DOHH2 (cell line): ENCODE measurements at regions not wholly inside any gene's neighbourhood (a gene's known extent, or its start where the extent isn't known, plus 50 kb on each side); places are given as distances from the start of the nearest gene placed in this dataset.

ENCODE experiments used
- H3F3A ChIP-seq: fragments of 200-600 bp; sonication (generic), shearing (Covaris generic); 2 replicates; pipeline ENCODE4 v1.6.0; 2016; ENCODE audit warnings: antibody characterized with exemption, mild to moderate bottlenecking; ENCODE audit not compliant: control insufficient read depth, insufficient read depth
- H3K27ac ChIP-seq: fragments of 200-600 bp; sonication (generic); 2 replicates; pipeline ENCODE4 v1.5.1; 2014; ENCODE audit warnings: low read depth, mild to moderate bottlenecking, low read length, moderate library complexity
- H3K27me3 ChIP-seq: fragments of 200-600 bp; sonication (generic); 2 replicates; pipeline ENCODE4 v1.6.1; 2014; ENCODE audit warnings: mild to moderate bottlenecking, low read length, mixed read lengths; ENCODE audit not compliant: control insufficient read depth
- H3K36me3 ChIP-seq: fragments of 200-600 bp; sonication (generic); 2 replicates; pipeline ENCODE4 v1.6.1; 2014; ENCODE audit warnings: mild to moderate bottlenecking, low read length, moderate library complexity, mixed read lengths; ENCODE audit not compliant: control insufficient read depth
- H3K4me1 ChIP-seq: fragments of 200-600 bp; sonication (generic); 2 replicates; pipeline ENCODE4 v1.6.1; 2014; ENCODE audit warnings: mild to moderate bottlenecking, low read length, mixed read lengths; ENCODE audit not compliant: control insufficient read depth
- H3K4me2 ChIP-seq: fragments of 200-600 bp; sonication (generic); 2 replicates; pipeline ENCODE4 v1.6.0; 2014; ENCODE audit warnings: mild to moderate bottlenecking, low read length, moderate library complexity
- H3K4me3 ChIP-seq: fragments of 200-600 bp; sonication (generic); 2 replicates; pipeline ENCODE4 v1.5.1; 2014; ENCODE audit warnings: mild to moderate bottlenecking, low read length, mixed read lengths
- H3K79me2 ChIP-seq: fragments of 200-600 bp; sonication (generic); 2 replicates; pipeline ENCODE4 v1.6.1; 2014; ENCODE audit warnings: mild to moderate bottlenecking, low read length, mixed read lengths; ENCODE audit not compliant: control insufficient read depth
- H3K9me2 ChIP-seq: fragments of 200-600 bp; sonication (generic); replicated peaks from 2 replicates; pipeline ENCODE4 v1.6.1; 2014; ENCODE audit warnings: mild to moderate bottlenecking, low read length, mixed read lengths; ENCODE audit not compliant: control insufficient read depth
- H3K9me3 ChIP-seq: fragments of 200-600 bp; sonication (generic); 2 replicates; pipeline ENCODE4 v1.6.1; 2014; ENCODE audit warnings: antibody characterized with exemption, low read length, mixed read lengths; ENCODE audit not compliant: control insufficient read depth, insufficient read depth
- H4K20me1 ChIP-seq: fragments of 200-600 bp; sonication (generic); 2 replicates; pipeline ENCODE4 v1.6.0; 2014; ENCODE audit warnings: low read depth, mild to moderate bottlenecking, antibody characterized with exemption, low read length, moderate library complexity; ENCODE audit not compliant: control insufficient read depth, insufficient read depth
- EZH2phosphoT487 ChIP-seq: fragments of 200-600 bp; sonication (generic); IDR thresholded peaks from 2 replicates; pipeline ENCODE4 v1.6.1; 2017; ENCODE audit warnings: borderline replicate concordance, mild to moderate bottlenecking, antibody characterized with exemption, low read length, moderate library complexity, mixed read lengths
- TF ChIP-seq, protein P1 (sequence below): fragments of 200-600 bp; sonication (generic); IDR thresholded peaks from one replicate; pipeline ENCODE4 v1.5.1; 2014; ENCODE audit warnings: antibody characterized with exemption, mild to moderate bottlenecking, low read depth, low read length; ENCODE audit not compliant: poor library complexity, severe bottlenecking

DNA sequence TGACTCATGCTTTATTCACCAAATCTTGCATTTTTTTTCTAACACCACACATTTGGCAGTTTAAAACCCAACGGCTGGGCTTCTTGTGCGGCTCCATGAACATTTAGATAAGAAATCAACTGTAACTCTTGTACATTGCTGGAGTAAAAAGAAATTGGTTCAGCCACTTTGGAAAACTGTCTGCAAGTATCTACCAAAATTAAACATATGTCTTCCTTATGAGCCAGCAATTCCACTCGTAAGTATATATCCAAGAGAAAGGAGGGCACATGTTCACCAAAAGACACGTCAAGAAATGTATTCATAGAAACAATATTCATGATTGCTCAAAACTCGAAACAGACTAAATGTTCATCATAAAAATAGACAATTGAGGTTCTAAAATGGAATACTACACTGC is 291.9 kb upstream of the POU1F1 start:
- H3K27me3 ChIP-seq, result no peaks in the 10 kb centered on the region
- no peaks in the 10 kb centered on the region for H3K9me3 ChIP-seq
- no peak overlapping the region for H3K4me3 ChIP-seq
- H3F3A ChIP-seq, result no peaks in the 10 kb centered on the region
- H4K20me1 ChIP-seq, result no peaks in the 10 kb centered on the region
- TF ChIP-seq, protein P1, sequence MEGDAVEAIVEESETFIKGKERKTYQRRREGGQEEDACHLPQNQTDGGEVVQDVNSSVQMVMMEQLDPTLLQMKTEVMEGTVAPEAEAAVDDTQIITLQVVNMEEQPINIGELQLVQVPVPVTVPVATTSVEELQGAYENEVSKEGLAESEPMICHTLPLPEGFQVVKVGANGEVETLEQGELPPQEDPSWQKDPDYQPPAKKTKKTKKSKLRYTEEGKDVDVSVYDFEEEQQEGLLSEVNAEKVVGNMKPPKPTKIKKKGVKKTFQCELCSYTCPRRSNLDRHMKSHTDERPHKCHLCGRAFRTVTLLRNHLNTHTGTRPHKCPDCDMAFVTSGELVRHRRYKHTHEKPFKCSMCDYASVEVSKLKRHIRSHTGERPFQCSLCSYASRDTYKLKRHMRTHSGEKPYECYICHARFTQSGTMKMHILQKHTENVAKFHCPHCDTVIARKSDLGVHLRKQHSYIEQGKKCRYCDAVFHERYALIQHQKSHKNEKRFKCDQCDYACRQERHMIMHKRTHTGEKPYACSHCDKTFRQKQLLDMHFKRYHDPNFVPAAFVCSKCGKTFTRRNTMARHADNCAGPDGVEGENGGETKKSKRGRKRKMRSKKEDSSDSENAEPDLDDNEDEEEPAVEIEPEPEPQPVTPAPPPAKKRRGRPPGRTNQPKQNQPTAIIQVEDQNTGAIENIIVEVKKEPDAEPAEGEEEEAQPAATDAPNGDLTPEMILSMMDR, result no peak
- TF ChIP-seq EZH2phosphoT487, result no peak
- no peaks in the 10 kb centered on the region for H3K36me3 ChIP-seq
- no peaks in the 10 kb centered on the region for H3K79me2 ChIP-seq
- no peaks in the 10 kb centered on the region for H3K4me1 ChIP-seq
- no peak overlapping the region for H3K4me2 ChIP-seq
- no peaks in the 10 kb centered on the region for H3K9me2 ChIP-seq
- H3K27ac ChIP-seq, result no peak overlapping the region

DNA sequence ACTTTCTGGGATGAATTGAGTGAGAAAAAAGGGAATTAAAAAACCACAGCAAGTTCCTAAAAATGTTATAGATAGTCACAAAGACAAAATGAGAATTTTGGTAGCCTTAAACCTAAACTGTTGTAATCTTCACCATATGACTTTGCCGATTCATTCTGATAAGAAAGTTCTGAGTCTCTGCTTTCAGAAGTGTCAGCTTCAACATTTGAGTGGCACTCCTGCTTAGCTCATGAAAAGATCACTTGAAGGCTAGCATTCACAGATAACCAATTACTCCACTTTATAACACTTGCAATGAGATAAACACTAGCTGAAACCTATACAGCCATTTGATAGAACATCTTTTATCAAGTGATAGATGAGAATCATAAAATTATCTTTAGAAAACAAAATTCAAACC is 288.1 kb upstream of the POU1F1 start:
- no peak for TF ChIP-seq EZH2phosphoT487
- TF ChIP-seq, protein P1, result no peak
- Histone ChIP-seq H4K20me1 (no peaks in the 10 kb centered on the region), H3K4me3 (no peak overlapping the region), H3K27me3 (no peaks in the 10 kb centered on the region), H3K9me3 (no peaks in the 10 kb centered on the region), H3F3A (no peaks in the 10 kb centered on the region), H3K4me2 (no peak overlapping the region), H3K36me3 (no peaks in the 10 kb centered on the region), H3K9me2 (no peaks in the 10 kb centered on the region), H3K79me2 (no peaks in the 10 kb centered on the region), H3K4me1 (no peaks in the 10 kb centered on the region), H3K27ac (no peak overlapping the region)

DNA sequence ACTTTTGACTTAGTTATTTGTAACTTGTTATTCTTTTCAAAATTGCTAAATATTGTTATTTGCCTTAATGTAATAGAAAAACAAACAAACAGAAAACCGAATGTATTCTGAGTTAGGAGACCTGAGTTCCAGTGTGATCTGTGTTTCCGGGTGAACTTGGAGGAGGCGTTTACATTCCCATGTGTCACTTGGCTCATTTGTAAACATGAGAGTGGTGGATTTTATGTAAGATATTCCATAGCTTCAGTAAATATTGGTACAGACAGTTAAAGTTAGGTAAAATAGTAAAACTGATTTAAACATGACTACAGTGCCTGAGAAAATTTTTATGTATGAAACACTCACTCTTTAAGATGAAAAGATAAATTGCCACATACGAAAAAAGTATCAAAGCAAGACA is 287.3 kb upstream of the POU1F1 start:
- Histone ChIP-seq H3K27ac (no peak overlapping the region), H3K9me2 (no peaks in the 10 kb centered on the region), H3K79me2 (no peaks in the 10 kb centered on the region), H3K9me3 (no peaks in the 10 kb centered on the region), H3K4me3 (no peak overlapping the region), H3F3A (no peaks in the 10 kb centered on the region), H3K4me1 (no peaks in the 10 kb centered on the region), H4K20me1 (no peaks in the 10 kb centered on the region), H3K36me3 (no peaks in the 10 kb centered on the region), H3K4me2 (no peak overlapping the region), H3K27me3 (no peaks in the 10 kb centered on the region)
- no peak for TF ChIP-seq EZH2phosphoT487
- TF ChIP-seq, protein P1, result no peak

DNA sequence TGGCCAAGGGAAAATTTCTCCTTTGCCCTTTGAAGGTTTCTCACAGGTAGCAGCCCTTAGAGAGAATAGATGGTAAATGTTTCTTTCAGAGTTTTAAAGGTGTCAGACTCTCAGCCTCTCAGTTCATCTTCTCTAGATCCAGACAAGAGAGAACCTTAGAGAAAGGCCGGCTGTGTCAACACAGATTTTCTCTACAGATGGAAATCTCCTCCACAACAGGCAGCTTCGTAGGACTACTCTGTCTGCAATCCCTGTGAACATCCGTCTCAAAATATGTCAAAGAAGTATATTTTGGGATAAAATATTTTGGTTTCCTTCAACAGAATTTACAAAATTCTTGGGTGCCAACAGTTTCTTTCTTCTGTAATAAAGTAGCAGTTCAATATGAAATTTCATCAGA is 282.1 kb upstream of the POU1F1 start:
- no peak overlapping the region for H3K4me3 ChIP-seq
- no peaks in the 10 kb centered on the region for H3K9me2 ChIP-seq
- no peaks in the 10 kb centered on the region for H3K4me1 ChIP-seq
- H3K27ac ChIP-seq, result no peak overlapping the region
- H3K4me2 ChIP-seq, result no peak overlapping the region
- no peaks in the 10 kb centered on the region for H3K9me3 ChIP-seq
- TF ChIP-seq, protein P1, result no peak
- no peak for TF ChIP-seq EZH2phosphoT487
- no peaks in the 10 kb centered on the region for H3K36me3 ChIP-seq
- H3F3A ChIP-seq, result no peaks in the 10 kb centered on the region
- H3K79me2 ChIP-seq, result no peaks in the 10 kb centered on the region
- H3K27me3 ChIP-seq, result no peaks in the 10 kb centered on the region
- H4K20me1 ChIP-seq, result no peaks in the 10 kb centered on the region
